ENCODE measurements at regions not wholly inside any gene's neighbourhood (a gene's known extent, or its start where the extent isn't known, plus 50 kb on each side); places are given as distances from the start of the nearest gene placed in this dataset.

DNA sequence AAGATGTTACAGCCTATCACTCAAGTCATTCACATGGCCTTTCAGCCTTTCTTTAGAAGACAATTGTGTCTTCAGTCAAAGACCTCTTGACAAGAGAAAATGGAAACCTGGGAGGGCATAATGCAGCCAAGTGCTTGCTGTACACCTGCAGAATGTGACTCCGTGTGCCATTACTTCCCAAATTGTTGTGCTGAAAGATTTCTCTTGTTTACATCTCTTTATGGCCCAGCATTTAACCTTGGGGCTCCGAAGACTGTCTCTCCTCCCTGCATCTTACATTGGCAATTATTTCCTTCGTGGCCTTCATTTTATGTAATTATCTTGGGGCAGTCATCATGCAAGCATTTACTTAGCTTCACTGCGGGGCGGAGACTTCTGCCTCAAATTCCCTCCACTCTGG is 287.0 kb downstream of the TCF7L2 start:
- TF ChIP-seq CTCF (IDR thresholded peaks at IDR 0.05; ENCODE audit: low read depth, low read length, missing control alignments) = no peak
- DNase-seq (ENCODE audit: low read depth) = no peak
- no peak overlapping the region for H3K4me3 ChIP-seq (ENCODE audit: low read depth, low read length)
- in situ Hi-C loops (cut with HindIII; ENCODE audit: low sequenced_read_pairs) = no loop called here

GRCh38 chr10:113239566-113240350 is 289.7 kb downstream of the TCF7L2 start:
- H3K4me3 ChIP-seq (ENCODE audit: low read depth, low read length) = no peak overlapping the region
- in situ Hi-C loops (cut with HindIII; ENCODE audit: low sequenced_read_pairs) = no loop called here
- no peak for DNase-seq (ENCODE audit: low read depth)
- TF ChIP-seq CTCF (IDR thresholded peaks at IDR 0.05; ENCODE audit: low read depth, low read length, missing control alignments) = no peak

GRCh38 chr10:113240736-113241135 is 290.7 kb downstream of the TCF7L2 start:
- no peak for TF ChIP-seq CTCF (IDR thresholded peaks at IDR 0.05; ENCODE audit: low read depth, low read length, missing control alignments)
- no peak for DNase-seq (ENCODE audit: low read depth)
- in situ Hi-C loops (cut with HindIII; ENCODE audit: low sequenced_read_pairs) = no loop called here
- no peak overlapping the region for H3K4me3 ChIP-seq (ENCODE audit: low read depth, low read length)

GRCh38 chr10:113241599-113242360 is 291.7 kb downstream of the TCF7L2 start:
- H3K4me3 ChIP-seq (ENCODE audit: low read depth, low read length) = no peak overlapping the region
- no peak for TF ChIP-seq CTCF (IDR thresholded peaks at IDR 0.05; ENCODE audit: low read depth, low read length, missing control alignments)
- DNase-seq (ENCODE audit: low read depth) = no peak
- in situ Hi-C loops (cut with HindIII; ENCODE audit: low sequenced_read_pairs) = no loop called here

DNA sequence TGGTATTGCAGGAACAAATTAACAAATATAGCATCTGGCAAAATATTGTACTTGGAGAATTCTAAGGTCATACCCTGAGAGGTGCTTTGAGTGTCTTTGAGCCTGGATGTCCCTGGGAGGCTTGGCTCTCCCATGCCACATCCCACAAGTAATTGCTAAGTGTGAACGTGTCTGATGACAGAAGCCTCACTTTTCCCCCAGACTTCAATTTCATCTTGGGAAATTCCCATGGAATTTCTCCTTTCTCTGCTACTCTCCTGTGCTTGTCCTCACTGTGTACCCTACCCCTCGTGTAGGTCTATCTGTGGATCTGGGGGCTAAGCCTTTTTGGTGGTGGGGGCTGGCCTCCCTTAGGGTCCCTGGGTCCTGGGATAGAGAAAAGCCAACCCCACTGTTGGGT is 293.3 kb downstream of the TCF7L2 start:
- DNase-seq (ENCODE audit: low read depth) = no peak
- no peak overlapping the region for H3K4me3 ChIP-seq (ENCODE audit: low read depth, low read length)
- TF ChIP-seq CTCF (IDR thresholded peaks at IDR 0.05; ENCODE audit: low read depth, low read length, missing control alignments) = no peak
- in situ Hi-C loops (cut with HindIII; ENCODE audit: low sequenced_read_pairs) = no loop called here

GRCh38 chr10:113244750-113245149 is 294.7 kb downstream of the TCF7L2 start:
- TF ChIP-seq CTCF (IDR thresholded peaks at IDR 0.05; ENCODE audit: low read depth, low read length, missing control alignments) = no peak
- DNase-seq (ENCODE audit: low read depth) = no peak
- no peak overlapping the region for H3K4me3 ChIP-seq (ENCODE audit: low read depth, low read length)
- in situ Hi-C loops (cut with HindIII; ENCODE audit: low sequenced_read_pairs) = no loop called here

All from astrocyte of the cerebellum (primary cell).